Chondrocyte (in vitro differentiated cells): ENCODE measurements at regions not wholly inside any gene's neighbourhood (a gene's known extent, or its start where the extent isn't known, plus 50 kb on each side); places are given as distances from the start of the nearest gene placed in this dataset.
A peak's percentile ranks its signal among the peaks of the same experiment; 100 is the strongest.

Source experiments
- DNase-seq: peaks from one replicate; pipeline ENCODE4 v3.0.0; 2021; ENCODE audit warnings: mixed read lengths, low spot score
- H3K27ac Mint-ChIP-seq: one replicate; pipeline ENCODE4 v1.8.0; 2021; ENCODE audit warnings: mild to moderate bottlenecking, moderate library complexity, mixed read lengths; ENCODE audit not compliant: unreplicated experiment
- H3K27me3 Mint-ChIP-seq: 2 replicates; pipeline ENCODE4 v1.8.0; 2021; ENCODE audit warnings: low read depth, mixed read lengths
- H3K36me3 Mint-ChIP-seq: 2 replicates; pipeline ENCODE4 v1.8.0; 2021; ENCODE audit warnings: low read depth, mixed read lengths
- H3K4me1 Mint-ChIP-seq: 2 replicates; pipeline ENCODE4 v1.8.0; 2021; ENCODE audit warnings: low read depth, mild to moderate bottlenecking, mixed read lengths
- H3K4me3 Mint-ChIP-seq: one replicate; pipeline ENCODE4 v1.8.0; 2021; ENCODE audit warnings: mild to moderate bottlenecking, moderate library complexity, mixed read lengths; ENCODE audit not compliant: unreplicated experiment
- H3K9me3 Mint-ChIP-seq: 2 replicates; pipeline ENCODE4 v1.8.0; 2021; ENCODE audit warnings: low read depth, mixed read lengths
- CTCF ChIP-seq: fragments of 200-600 bp; sonication (generic); IDR thresholded peaks from 2 replicates; pipeline ENCODE4 v1.5.0; 2021; ENCODE audit warnings: antibody characterized with exemption, mild to moderate bottlenecking, moderate library complexity

GRCh38 chr14:101068313-101069227 lies 165.0 kb upstream of the RTL1 start:
- peaks cover 26% of the 10 kb centered on the region for H3K4me1 Mint-ChIP-seq
- no peaks in the 10 kb centered on the region for H3K36me3 Mint-ChIP-seq
- no peaks in the 10 kb centered on the region for H3K9me3 Mint-ChIP-seq
- no peaks in the 10 kb centered on the region for H3K27me3 Mint-ChIP-seq
- no peak overlapping the region for H3K27ac Mint-ChIP-seq
- peak; percentile 70 for DNase-seq
- no peak for TF ChIP-seq CTCF
- H3K4me3 Mint-ChIP-seq: no peak overlapping the region

- no peak for DNase-seq
- Mint-ChIP-seq H3K27me3 (no peaks in the 10 kb centered on the region), H3K9me3 (no peaks in the 10 kb centered on the region), H3K36me3 (no peaks in the 10 kb centered on the region), H3K27ac (no peak overlapping the region), H3K4me3 (no peak overlapping the region), H3K4me1 (peaks cover 30% of the 10 kb centered on the region)
- TF ChIP-seq CTCF: no peak
These were observed 165.7 kb upstream of the RTL1 start for GRCh38 chr14:101069228-101069549.

DNA sequence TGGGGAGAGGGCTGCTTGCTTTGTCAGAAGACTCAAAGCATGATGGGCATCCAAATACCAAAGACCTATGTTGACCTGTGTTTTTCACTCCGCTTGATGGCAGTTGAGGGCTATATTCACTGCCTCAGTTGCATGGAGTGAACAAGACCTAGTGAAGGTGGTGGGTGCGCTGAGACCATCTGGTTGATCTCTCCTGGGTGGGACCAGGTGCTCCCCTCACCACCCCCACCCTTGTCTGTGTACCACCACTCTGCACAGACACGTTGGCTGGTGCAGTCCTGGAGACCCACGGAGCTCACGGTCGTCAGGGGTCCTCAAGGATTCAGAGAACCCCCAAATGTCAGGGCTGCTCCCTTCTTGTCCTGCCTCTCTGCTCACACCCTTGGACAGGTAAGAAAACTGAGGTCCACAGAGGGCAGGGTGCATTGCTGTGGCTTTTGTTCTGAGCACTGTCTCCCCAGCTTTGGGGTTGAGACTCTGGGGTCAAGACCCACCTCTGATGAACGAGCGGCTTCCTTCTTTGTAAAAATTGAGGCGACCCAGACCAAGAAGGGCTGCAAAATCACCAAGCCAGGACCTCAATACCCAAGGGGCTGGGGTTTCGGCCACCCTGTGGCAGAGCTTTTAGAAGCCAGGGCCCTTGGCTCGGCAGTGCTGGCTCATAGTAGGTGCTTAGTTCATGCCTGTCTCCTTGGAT lies 166.3 kb upstream of the RTL1 start:
- Mint-ChIP-seq H3K9me3 (no peaks in the 10 kb centered on the region), H3K4me1 (peaks cover 36% of the 10 kb centered on the region), H3K27me3 (no peaks in the 10 kb centered on the region), H3K27ac (peak overlapping the region; percentile 57), H3K36me3 (no peaks in the 10 kb centered on the region), H3K4me3 (no peak overlapping the region)
- peak; percentile 37 for DNase-seq
- no peak for TF ChIP-seq CTCF

DNA sequence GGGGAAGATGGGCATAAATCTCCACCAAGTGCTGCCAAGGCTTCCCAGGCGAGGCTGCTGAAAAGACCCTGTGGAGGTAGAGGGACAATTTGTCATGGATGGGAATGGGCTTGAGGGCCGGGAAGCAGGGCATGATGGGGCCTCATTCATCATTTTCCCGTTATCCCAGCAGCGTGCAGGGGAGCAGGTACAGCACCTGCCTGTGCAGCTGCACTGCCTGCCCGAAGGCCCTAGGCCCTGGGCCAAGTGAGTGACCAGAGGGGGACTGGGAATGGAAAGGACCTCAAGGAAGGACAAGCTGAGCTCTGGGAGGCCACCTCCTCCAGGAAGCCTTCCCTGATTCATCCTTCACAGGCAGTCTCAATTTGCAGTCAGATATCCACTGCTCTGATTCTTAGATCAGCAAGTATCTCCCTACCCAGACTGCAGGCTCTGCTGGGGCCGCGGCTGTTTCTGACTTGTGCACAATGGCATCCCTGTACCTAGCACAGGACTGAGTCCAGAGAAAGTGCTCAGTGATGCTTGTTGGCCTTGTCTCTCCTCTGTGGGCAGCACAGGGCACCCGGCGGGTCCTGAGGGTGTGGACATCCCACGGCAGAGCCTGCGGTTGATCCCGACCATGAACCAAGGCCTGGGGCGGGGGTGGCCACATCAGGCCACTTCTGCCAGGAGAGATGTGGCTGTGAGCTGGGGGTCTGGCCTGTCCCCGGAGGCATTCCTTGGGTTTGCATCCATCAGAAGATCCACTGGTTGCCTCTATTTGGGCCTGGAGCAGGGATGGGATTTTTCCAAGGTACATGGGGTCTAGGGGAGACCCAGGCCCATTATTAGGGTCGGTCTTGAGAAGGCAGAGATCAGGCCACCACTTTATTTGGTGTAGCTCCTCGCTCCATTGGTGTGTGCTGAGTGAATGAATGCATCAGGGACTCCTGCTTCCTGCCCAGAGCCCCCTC lies 167.3 kb upstream of the RTL1 start:
- no peak for TF ChIP-seq CTCF
- Mint-ChIP-seq H3K4me1 (peaks cover 40% of the 10 kb centered on the region), H3K27me3 (no peaks in the 10 kb centered on the region), H3K4me3 (no peak overlapping the region), H3K9me3 (no peaks in the 10 kb centered on the region), H3K36me3 (no peaks in the 10 kb centered on the region), H3K27ac (no peak overlapping the region)
- peak; percentile 67 for DNase-seq

DNA sequence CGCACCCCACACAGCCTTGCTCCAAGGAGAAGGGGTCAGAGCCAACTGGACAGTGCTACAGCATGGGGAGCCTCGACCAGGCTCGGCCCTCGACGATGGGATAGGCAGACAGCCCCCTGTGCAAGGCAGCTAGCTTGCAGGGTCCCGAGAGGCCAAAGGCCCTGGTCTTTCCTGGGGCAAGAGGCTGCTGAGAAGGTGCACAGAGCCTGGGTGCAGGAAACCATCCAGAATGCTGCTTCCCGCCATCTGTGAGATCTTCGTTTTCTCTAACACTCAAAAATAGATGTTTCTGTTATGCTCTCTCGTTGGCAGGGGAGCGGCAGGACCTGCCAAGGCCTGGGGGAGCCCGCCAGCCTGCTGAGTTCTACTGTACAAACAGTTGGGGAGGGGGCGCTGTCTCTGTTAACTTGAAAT lies 168.0 kb upstream of the RTL1 start:
- Mint-ChIP-seq H3K27ac (peak overlapping the region; percentile 66), H3K4me1 (peaks cover 40% of the 10 kb centered on the region), H3K4me3 (no peak overlapping the region), H3K9me3 (no peaks in the 10 kb centered on the region), H3K36me3 (no peaks in the 10 kb centered on the region), H3K27me3 (no peaks in the 10 kb centered on the region)
- peak; percentile 76 for DNase-seq
- no peak for TF ChIP-seq CTCF
